ENCODE measurements at regions not wholly inside any gene's neighbourhood (a gene's known extent, or its start where the extent isn't known, plus 50 kb on each side); places are given as distances from the start of the nearest gene placed in this dataset.

DNA sequence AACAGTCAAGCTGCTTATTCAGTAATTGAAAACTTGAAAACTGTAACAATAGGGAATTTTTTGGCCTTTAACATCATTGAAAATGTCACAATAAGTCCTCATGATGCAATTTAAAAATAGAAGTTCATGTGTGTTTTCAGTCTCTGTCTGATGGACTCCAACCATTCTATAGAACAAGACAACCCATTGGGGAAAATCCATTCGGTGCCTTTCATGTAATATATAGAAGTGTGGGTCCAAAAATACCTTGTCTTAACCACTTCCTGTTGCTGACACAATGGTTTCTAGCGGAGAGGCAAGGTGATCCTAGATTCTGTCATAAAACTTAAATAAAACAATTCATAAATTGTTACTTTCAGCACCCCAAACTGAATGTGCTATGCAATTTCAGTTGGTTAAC lies 1131.3 kb upstream of the MAP3K7 start:
- H3K4me3 ChIP-seq (ENCODE audit: low read depth, low read length) = no peak overlapping the region
- no peak for DNase-seq (ENCODE audit: low read depth)
- TF ChIP-seq, protein P1, sequence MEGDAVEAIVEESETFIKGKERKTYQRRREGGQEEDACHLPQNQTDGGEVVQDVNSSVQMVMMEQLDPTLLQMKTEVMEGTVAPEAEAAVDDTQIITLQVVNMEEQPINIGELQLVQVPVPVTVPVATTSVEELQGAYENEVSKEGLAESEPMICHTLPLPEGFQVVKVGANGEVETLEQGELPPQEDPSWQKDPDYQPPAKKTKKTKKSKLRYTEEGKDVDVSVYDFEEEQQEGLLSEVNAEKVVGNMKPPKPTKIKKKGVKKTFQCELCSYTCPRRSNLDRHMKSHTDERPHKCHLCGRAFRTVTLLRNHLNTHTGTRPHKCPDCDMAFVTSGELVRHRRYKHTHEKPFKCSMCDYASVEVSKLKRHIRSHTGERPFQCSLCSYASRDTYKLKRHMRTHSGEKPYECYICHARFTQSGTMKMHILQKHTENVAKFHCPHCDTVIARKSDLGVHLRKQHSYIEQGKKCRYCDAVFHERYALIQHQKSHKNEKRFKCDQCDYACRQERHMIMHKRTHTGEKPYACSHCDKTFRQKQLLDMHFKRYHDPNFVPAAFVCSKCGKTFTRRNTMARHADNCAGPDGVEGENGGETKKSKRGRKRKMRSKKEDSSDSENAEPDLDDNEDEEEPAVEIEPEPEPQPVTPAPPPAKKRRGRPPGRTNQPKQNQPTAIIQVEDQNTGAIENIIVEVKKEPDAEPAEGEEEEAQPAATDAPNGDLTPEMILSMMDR (IDR thresholded peaks at IDR 0.05; ENCODE audit: control insufficient read depth, extremely low read depth, insufficient read depth) = no peak

DNA sequence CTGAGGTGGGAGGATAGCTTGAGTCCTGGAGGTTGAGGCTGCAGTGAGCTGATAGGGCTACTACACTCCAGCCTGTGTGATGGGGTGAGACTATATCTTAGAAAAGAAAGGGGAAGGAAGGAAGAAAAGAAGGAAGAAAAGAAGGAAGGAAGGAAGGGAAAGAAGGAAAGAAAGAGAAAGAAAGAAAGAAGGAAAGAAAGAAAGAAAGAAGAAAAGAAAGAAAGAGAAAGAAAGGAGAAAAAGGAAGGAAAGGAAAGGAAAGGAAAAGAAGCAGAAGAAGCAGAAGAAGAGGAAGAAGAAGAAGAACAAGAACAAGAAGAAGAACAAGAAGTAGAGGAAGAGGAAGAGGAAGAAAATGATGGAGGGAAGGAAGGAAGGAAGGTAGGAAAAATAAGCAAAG lies 1130.2 kb upstream of the MAP3K7 start:
- no peak overlapping the region for H3K4me3 ChIP-seq (ENCODE audit: low read depth, low read length)
- no peak for DNase-seq (ENCODE audit: low read depth)
- TF ChIP-seq, protein P1 (IDR thresholded peaks at IDR 0.05; ENCODE audit: control insufficient read depth, extremely low read depth, insufficient read depth) = no peak

DNA sequence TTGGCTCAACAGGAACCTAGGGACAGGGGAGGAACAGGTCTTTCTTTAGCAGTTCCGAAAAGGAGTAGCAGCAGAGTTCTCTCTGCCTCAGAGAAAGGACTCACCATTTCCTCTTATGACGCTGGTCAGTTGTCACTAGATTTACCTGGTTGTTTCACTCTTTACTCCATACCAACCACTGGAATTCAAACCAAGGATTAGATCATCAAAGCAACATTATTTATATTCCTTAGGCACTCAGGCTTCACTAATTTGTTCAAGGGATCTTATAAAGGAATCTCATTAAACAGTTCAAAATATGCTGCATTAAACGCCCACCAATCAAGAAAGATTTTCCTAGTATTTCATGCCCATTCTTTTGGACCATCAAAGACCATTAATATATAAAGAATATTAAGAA lies 1129.5 kb upstream of the MAP3K7 start:
- DNase-seq (ENCODE audit: low read depth) = no peak
- H3K4me3 ChIP-seq (ENCODE audit: low read depth, low read length) = no peak overlapping the region
- TF ChIP-seq, protein P1 (IDR thresholded peaks at IDR 0.05; ENCODE audit: control insufficient read depth, extremely low read depth, insufficient read depth) = no peak

DNA sequence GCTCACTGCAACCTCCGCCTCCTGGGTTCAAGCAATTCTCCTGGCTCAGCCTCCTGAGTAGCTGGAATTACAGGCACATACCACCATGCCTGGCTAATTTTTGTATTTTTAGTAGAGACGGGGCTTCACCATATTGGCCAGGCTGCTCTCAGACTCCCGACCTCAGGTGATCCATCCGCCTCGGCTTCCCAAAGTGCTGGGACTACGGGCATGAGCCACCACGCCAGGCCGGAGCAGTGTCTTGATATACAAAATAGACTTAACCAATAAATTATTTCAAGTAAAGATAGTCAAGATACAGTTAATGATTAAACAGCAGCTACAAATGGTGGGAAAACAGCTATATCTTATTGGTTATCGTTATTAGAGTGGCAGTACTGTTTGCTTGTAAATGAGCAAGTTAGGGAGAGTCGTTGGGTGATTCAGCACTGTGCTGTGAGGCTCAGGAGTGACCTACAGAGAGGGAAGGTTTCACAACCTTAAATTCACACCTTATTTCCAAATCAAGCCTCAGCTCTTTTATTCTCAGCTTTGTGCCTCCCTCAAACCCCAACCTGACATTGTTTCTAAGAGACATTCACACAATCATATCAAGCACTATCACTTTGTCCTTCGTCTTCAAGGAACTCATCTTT lies 1128.4 kb upstream of the MAP3K7 start:
- no peak overlapping the region for H3K4me3 ChIP-seq (ENCODE audit: low read depth, low read length)
- no peak for DNase-seq (ENCODE audit: low read depth)
- TF ChIP-seq, protein P1 (IDR thresholded peaks at IDR 0.05; ENCODE audit: control insufficient read depth, extremely low read depth, insufficient read depth) = no peak

DNA sequence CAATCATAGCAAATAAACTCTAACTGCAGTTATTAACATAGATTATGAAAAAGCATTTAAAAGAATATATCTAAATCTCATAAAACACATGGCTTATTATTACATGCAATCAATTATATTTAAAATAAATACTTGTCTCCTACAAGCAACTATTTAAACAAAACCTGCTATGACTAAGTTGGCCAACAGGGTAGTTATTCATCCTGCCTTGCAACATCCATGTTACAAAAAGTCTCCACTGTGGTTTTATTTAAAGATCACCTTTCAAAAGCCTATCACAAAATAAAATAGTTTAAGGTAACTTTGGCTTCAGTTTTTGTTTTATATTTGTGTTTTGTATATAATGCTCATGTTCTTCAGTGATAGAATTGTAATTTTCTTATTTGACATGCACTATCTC lies 1127.0 kb upstream of the MAP3K7 start:
- no peak for DNase-seq (ENCODE audit: low read depth)
- H3K4me3 ChIP-seq (ENCODE audit: low read depth, low read length) = no peak overlapping the region
- TF ChIP-seq, protein P1 (IDR thresholded peaks at IDR 0.05; ENCODE audit: control insufficient read depth, extremely low read depth, insufficient read depth) = no peak

DNA sequence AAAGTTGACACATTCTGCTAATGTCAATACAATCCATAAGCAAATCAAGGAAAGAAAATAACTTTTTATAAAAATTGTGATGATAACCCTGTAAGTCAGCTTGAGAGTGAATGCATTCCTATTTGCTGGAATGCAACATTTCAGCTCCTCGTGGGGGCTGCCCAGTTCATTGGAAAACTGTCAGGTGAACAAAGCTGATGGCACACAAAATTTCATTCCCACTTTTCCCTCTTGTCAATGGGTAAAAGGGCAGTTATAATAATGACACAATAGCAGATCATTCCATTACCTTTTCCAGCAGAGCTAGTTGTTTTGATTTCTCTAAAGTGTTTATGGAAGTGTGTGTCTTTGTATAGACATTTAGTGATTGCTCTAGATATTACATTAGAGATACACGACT lies 1124.6 kb upstream of the MAP3K7 start:
- no peak overlapping the region for H3K4me3 ChIP-seq (ENCODE audit: low read depth, low read length)
- no peak for DNase-seq (ENCODE audit: low read depth)
- TF ChIP-seq, protein P1 (IDR thresholded peaks at IDR 0.05; ENCODE audit: control insufficient read depth, extremely low read depth, insufficient read depth) = no peak

DNA sequence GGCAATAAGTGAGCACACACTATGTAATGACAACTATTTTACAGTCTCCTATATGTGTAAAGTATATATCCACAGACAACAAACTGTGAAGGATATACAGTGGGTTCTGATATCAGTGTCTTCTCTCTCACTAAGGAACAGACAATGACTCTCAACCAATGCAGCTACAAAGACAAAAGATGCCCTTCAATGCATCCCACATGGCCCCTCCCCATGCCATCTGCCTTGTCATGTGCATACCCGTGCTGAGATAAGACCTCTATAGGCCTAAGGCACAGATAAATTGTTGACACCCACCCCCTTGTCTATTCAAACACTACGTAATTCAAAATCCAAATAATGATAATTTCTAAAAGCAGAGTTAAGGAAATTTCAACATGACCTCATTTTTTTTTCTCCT lies 1123.5 kb upstream of the MAP3K7 start:
- TF ChIP-seq, protein P1 (IDR thresholded peaks at IDR 0.05; ENCODE audit: control insufficient read depth, extremely low read depth, insufficient read depth) = no peak
- H3K4me3 ChIP-seq (ENCODE audit: low read depth, low read length) = no peak overlapping the region
- no peak for DNase-seq (ENCODE audit: low read depth)
